Suprapubic skin (tissue), 4 donors: ENCODE measurements at regions not wholly inside any gene's neighbourhood (a gene's known extent, or its start where the extent isn't known, plus 50 kb on each side); places are given as distances from the start of the nearest gene placed in this dataset.
A peak's percentile ranks its signal among the peaks of the same experiment; 100 is the strongest.

Experiments
- DNase-seq, 2 donors: peaks; one replicate each; pipeline ENCODE4 v3.0.0-alpha.2; 2019; ENCODE audit warnings: low spot score in 2 of 2
- H3K27ac ChIP-seq: fragments of 200-600 bp; sonication (generic); one replicate; pipeline ENCODE4 v1.5.1; 2019
- H3K27me3 ChIP-seq: fragments of 200-600 bp; sonication (generic); one replicate; pipeline ENCODE4 v1.5.1; 2019
- H3K36me3 ChIP-seq: fragments of 200-600 bp; sonication (generic); one replicate; pipeline ENCODE4 v1.5.1; 2019
- H3K4me1 ChIP-seq: fragments of 200-600 bp; sonication (generic); one replicate; pipeline ENCODE4 v1.5.1; 2019
- H3K4me3 ChIP-seq: fragments of 200-600 bp; sonication (generic); one replicate; pipeline ENCODE4 v1.5.1; 2019; ENCODE audit warnings: mild to moderate bottlenecking
- H3K9me3 ChIP-seq: fragments of 200-600 bp; sonication (generic); one replicate; pipeline ENCODE4 v1.5.1; 2019
- EP300 ChIP-seq: sonication (generic); formaldehyde crosslinking; IDR thresholded peaks from one replicate; pipeline ENCODE4 v1.6.1; 2017; ENCODE audit warnings: antibody characterized with exemption
- POLR2A ChIP-seq, 2 donors: fragments of 450-650 bp; IDR thresholded peaks; one replicate each; pipeline ENCODE4 v1.6.1; 2017; ENCODE audit warnings: antibody characterized with exemption in 2 of 2, mild to moderate bottlenecking in 2 of 2, moderate library complexity in 2 of 2
- POLR2AphosphoS5 ChIP-seq, 3 donors: sonication (generic); formaldehyde crosslinking; IDR thresholded peaks; one replicate each; pipeline ENCODE4 v1.6.1; 2017; ENCODE audit warnings: antibody characterized with exemption in 3 of 3
- WGBS: methylation state at CpG from one replicate; pipeline ENCODE4 v1.1.5; 2018; 5-methylcytosine and 5-hydroxymethylcytosine counted together
- TF ChIP-seq, protein P1 (sequence below), 2 donors: fragments of 200-600 bp in 1 of 2; fragments of 450-650 bp in 1 of 2; sonication (generic) in 1 of 2; IDR thresholded peaks; one replicate each; pipeline ENCODE4 v1.5.1; 2016 to 2019; ENCODE audit warnings: antibody characterized with exemption in 2 of 2, mild to moderate bottlenecking in 1 of 2, moderate library complexity in 1 of 2

DNA sequence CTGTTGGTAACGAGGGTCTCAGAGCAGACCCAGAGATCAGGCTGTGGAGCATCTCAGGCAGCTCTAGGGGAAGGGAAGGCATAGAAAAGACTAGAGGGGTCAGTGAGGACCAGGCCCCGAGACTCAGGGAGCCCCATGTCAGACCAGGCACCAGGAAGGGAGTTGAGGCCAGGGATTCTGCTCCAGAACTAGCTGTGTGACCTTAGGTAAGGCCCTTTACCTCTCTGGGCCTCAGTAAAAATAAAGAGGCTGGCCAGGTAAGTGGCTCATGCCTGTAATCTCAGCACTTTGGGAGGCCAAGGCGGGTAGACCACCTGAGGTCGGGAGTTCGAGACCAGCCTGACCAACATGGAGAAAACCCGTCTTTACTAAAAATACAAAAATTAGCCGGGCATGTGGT, 176.4 kb upstream of the IER5L start:
- no peaks in the 10 kb centered on the region for H3K27me3 ChIP-seq

DNA sequence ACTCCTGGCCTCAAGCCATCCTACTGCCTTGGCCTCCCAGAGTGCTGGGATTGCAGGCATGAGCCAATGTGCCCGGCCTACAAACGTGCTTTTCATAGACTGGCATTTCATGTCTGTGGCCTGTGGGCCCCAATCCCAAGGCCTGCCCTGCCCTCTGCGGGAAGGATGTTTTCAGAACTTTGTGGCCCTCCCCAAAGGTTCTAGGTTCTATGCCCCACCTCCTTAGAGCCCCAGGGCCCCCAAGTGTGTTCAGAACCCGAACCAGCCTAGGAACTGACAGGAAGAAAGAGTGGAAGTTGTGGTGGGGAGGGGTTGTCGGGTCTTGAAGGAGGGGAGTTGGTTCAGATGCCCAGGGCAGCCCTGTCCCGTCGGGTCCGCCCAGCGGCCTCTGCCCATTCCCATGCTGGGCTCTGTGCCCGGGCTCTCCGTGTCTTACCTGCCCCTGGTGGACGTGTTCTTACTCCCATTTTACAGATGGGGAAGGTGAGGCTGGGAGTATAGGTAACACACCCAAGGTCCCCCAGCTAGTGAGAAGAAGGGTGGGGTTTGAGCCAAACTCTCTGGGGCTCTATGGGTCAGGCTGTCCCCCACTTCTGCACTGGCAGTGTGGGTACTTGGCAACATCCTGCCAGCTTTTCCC, 175.8 kb upstream of the IER5L start:
- no peaks in the 10 kb centered on the region for H3K9me3 ChIP-seq
- no peaks in the 10 kb centered on the region for H3K27me3 ChIP-seq
- no peak for DNase-seq
- TF ChIP-seq, protein P1, sequence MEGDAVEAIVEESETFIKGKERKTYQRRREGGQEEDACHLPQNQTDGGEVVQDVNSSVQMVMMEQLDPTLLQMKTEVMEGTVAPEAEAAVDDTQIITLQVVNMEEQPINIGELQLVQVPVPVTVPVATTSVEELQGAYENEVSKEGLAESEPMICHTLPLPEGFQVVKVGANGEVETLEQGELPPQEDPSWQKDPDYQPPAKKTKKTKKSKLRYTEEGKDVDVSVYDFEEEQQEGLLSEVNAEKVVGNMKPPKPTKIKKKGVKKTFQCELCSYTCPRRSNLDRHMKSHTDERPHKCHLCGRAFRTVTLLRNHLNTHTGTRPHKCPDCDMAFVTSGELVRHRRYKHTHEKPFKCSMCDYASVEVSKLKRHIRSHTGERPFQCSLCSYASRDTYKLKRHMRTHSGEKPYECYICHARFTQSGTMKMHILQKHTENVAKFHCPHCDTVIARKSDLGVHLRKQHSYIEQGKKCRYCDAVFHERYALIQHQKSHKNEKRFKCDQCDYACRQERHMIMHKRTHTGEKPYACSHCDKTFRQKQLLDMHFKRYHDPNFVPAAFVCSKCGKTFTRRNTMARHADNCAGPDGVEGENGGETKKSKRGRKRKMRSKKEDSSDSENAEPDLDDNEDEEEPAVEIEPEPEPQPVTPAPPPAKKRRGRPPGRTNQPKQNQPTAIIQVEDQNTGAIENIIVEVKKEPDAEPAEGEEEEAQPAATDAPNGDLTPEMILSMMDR (IDR thresholded peaks at IDR 0.05), result no peak
- TF ChIP-seq POLR2A (IDR thresholded peaks at IDR 0.05), result no peak
- TF ChIP-seq EP300, result no peak
- TF ChIP-seq POLR2AphosphoS5 (IDR thresholded peaks at IDR 0.05), result no peak
- WGBS, result 74% methylated on average over 12 of the region's 12 CpGs
- H3K36me3 ChIP-seq, result no peaks in the 10 kb centered on the region
- H3K4me1 ChIP-seq, result peaks cover 30% of the 10 kb centered on the region
- no peak overlapping the region for H3K4me3 ChIP-seq
- H3K27ac ChIP-seq, result peak overlapping the region; percentile 11

More for the DNA sequence above, 176.4 kb upstream of the IER5L start:
- Histone ChIP-seq H3K9me3 (no peaks in the 10 kb centered on the region), H3K4me1 (peaks cover 30% of the 10 kb centered on the region), H3K4me3 (no peak overlapping the region), H3K36me3 (no peaks in the 10 kb centered on the region), H3K27ac (no peak overlapping the region)
- TF ChIP-seq POLR2A (IDR thresholded peaks at IDR 0.05), result no peak
- TF ChIP-seq POLR2AphosphoS5 (IDR thresholded peaks at IDR 0.05), result no peak
- TF ChIP-seq, protein P1 (IDR thresholded peaks at IDR 0.05), result no peak
- TF ChIP-seq EP300, result no peak
- DNase-seq, result no peak
- WGBS, result 93% methylated on average over 7 of the region's 7 CpGs

DNA sequence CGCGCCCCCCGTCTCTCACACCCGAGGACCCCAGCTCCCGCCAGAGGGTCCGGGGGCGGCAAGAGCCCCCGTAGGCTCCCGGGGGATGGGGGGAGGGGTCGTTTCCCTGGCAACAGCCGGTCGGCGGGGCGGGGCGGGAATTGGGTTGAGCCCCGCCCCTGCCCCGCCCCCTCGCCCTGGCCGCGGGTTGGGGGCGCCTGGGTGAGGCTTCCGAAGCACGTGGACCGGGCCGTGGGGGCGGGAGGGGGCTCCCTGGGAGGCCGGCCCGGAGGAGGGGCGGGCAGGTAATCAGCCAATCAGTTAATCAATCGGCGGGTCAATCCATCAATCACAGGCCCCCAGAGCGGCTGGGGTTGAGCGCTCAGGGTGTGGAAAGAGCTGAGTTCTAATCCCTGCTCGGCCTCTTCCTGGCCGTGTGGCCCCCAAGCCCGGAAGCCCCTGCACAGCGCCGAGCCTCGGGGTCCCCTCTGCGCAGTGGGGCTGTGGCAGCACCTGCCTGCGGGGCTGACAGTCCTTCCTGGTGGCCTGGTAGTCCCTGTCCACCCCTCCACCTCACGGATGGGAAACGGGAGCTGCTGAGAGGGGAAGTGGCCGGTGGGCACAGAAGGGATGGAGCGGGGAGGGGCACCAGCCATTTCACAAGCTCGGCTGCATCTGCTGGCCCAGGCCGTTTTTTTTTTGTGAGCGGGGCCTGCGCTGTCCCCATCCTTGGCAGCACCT, 174.2 kb upstream of the IER5L start:
- peak overlapping the region; percentile 3 for H3K27ac ChIP-seq
- 18% methylated on average over 8 of the region's 49 CpGs for WGBS
- H3K27me3 ChIP-seq, result no peaks in the 10 kb centered on the region
- TF ChIP-seq EP300 (no peak), POLR2A (IDR thresholded peaks at IDR 0.05) (no peak), POLR2AphosphoS5 (IDR thresholded peaks at IDR 0.05) (no peak)
- TF ChIP-seq, protein P1 (IDR thresholded peaks at IDR 0.05), result no peak
- H3K9me3 ChIP-seq, result no peaks in the 10 kb centered on the region
- no peak for DNase-seq
- peak overlapping the region; percentile 39 for H3K4me3 ChIP-seq
- H3K4me1 ChIP-seq, result peaks cover 37% of the 10 kb centered on the region
- H3K36me3 ChIP-seq, result no peaks in the 10 kb centered on the region

DNA sequence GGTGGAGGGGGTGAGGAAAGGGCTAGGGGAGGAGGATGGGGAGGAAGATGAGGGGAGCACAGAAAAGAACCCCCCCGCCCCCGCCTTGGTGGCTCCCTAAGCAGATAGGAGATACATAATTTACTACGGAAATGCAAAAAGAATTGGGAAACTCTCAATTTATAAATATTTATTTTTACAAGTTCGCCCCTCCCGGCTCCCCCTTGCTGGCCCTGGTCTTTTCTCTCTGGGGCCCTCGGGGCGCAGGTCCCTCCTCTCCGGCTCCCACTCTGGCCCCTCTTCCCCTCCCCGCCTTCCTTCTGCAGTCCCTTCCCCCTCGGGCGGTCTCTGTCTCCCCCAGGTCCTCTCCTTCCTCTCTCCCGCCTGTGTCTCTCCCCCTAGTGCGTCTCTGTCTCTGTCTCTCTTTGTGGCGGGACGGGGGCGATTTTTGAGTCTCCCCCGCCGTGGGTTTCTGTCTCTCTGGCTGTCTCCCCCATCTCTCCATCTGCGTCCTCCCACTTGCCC, 173.6 kb upstream of the IER5L start:
- Histone ChIP-seq H3K27me3 (no peaks in the 10 kb centered on the region), H3K9me3 (no peaks in the 10 kb centered on the region), H3K4me3 (peak overlapping the region; percentile 39), H3K4me1 (peaks cover 39% of the 10 kb centered on the region), H3K36me3 (no peaks in the 10 kb centered on the region), H3K27ac (peak overlapping the region; percentile 3)
- 3% methylated on average over 19 of the region's 19 CpGs for WGBS
- TF ChIP-seq, protein P1 (IDR thresholded peaks at IDR 0.05), result no peak
- TF ChIP-seq POLR2AphosphoS5 (IDR thresholded peaks at IDR 0.05) (no peak), EP300 (no peak), POLR2A (IDR thresholded peaks at IDR 0.05) (no peak)
- DNase-seq, result no peak

DNA sequence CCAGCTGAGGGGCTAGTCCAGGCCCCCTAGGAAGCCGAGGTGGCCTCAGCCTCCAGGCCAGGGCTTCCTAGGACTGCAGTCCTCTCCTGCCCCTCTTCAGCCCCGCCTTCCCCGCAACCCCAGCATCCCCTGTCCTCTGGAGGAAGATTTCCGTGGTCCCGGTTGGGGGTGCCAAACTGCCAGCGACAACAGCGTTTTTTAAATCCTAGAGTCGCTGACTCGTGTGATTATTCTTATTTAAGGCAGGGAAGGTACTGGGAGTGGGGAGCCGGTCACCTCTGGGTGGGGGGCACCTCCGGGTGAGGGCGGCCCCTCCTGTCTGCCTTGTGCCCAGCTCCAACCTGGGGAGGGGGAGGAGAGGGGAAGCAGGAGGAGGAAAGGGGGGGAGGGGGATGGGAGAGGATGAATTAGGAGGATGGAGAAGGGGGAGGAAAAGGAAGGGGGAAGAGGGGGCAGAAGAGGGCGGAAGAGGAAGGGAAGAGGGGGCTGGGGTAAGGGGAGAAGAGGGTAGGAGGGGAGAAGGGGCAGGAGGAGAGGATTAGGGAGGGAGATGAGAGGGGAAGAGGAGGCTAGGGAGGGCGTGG, 173.1 kb upstream of the IER5L start:
- Histone ChIP-seq H3K4me1 (peaks cover 41% of the 10 kb centered on the region), H3K4me3 (no peak overlapping the region), H3K36me3 (no peaks in the 10 kb centered on the region), H3K27ac (no peak overlapping the region), H3K9me3 (no peaks in the 10 kb centered on the region), H3K27me3 (no peaks in the 10 kb centered on the region)
- DNase-seq, result no peak
- TF ChIP-seq, protein P1 (IDR thresholded peaks at IDR 0.05), result no peak
- TF ChIP-seq POLR2A (IDR thresholded peaks at IDR 0.05) (no peak), EP300 (no peak), POLR2AphosphoS5 (IDR thresholded peaks at IDR 0.05) (no peak)
- WGBS, result 44% methylated on average over 12 of the region's 14 CpGs
